AG04449 (cell line): ENCODE measurements at regions not wholly inside any gene's neighbourhood (a gene's known extent, or its start where the extent isn't known, plus 50 kb on each side); places are given as distances from the start of the nearest gene placed in this dataset.

Experiments
- CTCF ChIA-PET: fragments of 350-600 bp; formaldehyde crosslinking; extraction: SDS; loops from one replicate; lab custom pipeline; 2021; ENCODE audit warnings: antibody characterized with exemption; lab: Yijun Ruan, JAX
- POLR2A ChIA-PET: fragments of 400-600, 350-600 bp; formaldehyde crosslinking; extraction: SDS; loops from one replicate; lab custom pipeline; 2020; ENCODE audit warnings: antibody characterized with exemption, inconsistent platforms; lab: Yijun Ruan, JAX
- DNase-seq: peaks from one replicate; pipeline ENCODE4 v3.0.0-alpha.2; 2010; ENCODE audit warnings: low read depth, low spot score
- H3K4me3 ChIP-seq: 2 replicates; pipeline ENCODE4 v1.5.1; 2011; ENCODE audit warnings: low read depth, mild to moderate bottlenecking, control low read depth, low read length
- TF ChIP-seq, protein P1 (sequence below): IDR thresholded peaks from one replicate; pipeline ENCODE4 v1.5.1; 2011; ENCODE audit warnings: mild to moderate bottlenecking, moderate library complexity, low read length, control low read depth, inconsistent platforms; ENCODE audit not compliant: insufficient read depth; ENCODE audit errors: missing control alignments

GRCh38 chr7:132641238-132641637, 65.0 kb upstream of the PLXNA4 start:
- ChIA-PET POLR2A (no interaction called here), CTCF (no interaction called here)
- DNase-seq = no peak
- TF ChIP-seq, protein P1, sequence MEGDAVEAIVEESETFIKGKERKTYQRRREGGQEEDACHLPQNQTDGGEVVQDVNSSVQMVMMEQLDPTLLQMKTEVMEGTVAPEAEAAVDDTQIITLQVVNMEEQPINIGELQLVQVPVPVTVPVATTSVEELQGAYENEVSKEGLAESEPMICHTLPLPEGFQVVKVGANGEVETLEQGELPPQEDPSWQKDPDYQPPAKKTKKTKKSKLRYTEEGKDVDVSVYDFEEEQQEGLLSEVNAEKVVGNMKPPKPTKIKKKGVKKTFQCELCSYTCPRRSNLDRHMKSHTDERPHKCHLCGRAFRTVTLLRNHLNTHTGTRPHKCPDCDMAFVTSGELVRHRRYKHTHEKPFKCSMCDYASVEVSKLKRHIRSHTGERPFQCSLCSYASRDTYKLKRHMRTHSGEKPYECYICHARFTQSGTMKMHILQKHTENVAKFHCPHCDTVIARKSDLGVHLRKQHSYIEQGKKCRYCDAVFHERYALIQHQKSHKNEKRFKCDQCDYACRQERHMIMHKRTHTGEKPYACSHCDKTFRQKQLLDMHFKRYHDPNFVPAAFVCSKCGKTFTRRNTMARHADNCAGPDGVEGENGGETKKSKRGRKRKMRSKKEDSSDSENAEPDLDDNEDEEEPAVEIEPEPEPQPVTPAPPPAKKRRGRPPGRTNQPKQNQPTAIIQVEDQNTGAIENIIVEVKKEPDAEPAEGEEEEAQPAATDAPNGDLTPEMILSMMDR = no peak
- H3K4me3 ChIP-seq = no peak overlapping the region

- no peak overlapping the region for H3K4me3 ChIP-seq
- no peak for DNase-seq
- CTCF ChIA-PET = interaction anchor here (1.0 kb wide), 1 partner anchor 9 kb away, joined by 3 read pairs; no protein-coding TSS in a partner anchor
- POLR2A ChIA-PET = no interaction called here
- TF ChIP-seq, protein P1 = no peak
Measured at GRCh38 chr7:132639983-132640382, 63.7 kb upstream of the PLXNA4 start.

DNA sequence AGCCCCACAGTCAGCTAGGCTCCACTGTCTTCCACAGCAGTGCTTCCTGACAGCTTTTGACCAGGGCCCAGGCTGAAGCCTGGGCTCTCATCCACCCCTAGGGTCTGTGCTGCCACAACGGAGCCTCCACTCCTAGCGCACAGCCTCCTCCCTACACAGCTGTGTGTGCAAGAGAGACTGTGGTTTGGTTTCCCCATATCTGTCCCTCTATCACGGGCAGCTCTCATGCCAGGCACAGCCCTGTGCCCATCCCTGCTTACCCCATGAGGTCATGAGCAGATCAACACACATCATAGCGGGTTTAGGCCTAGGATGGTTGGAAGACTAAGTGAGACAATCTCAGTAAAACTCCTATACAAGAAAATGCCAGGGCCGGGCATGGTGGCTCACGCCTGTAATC, 61.7 kb upstream of the PLXNA4 start:
- TF ChIP-seq, protein P1 = no peak
- ChIA-PET CTCF (no interaction called here), POLR2A (interaction anchor here (0.5 kb wide), 1 partner anchor 865 kb away, joined by 3 read pairs; no protein-coding TSS in a partner anchor)
- no peak for DNase-seq
- H3K4me3 ChIP-seq = no peak overlapping the region

- POLR2A ChIA-PET = no interaction called here
- DNase-seq = no peak
- H3K4me3 ChIP-seq = no peak overlapping the region
- TF ChIP-seq, protein P1 = no peak
- CTCF ChIA-PET = no interaction called here
Measured at GRCh38 chr7:132636581-132636980, 60.3 kb upstream of the PLXNA4 start.

DNA sequence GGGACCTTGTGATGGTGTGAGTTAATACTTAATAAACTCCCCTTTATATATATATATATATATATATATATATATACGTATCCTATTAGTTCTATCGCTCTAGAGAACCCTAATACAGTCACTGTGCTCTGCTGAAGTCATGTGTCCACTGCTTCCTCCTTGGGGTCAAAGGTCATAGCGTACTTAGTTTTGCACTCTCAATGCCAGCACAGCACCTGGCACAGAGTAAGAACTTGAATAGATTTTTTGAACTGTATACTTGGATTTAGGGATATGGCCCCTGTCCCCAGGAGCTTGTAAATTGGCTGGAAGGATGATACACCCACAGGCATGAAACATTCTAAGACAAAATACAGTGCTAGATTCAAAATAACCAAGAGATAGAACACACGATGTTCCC, 58.9 kb upstream of the PLXNA4 start:
- TF ChIP-seq, protein P1 = no peak
- DNase-seq = no peak
- H3K4me3 ChIP-seq = no peak overlapping the region
- ChIA-PET CTCF (no interaction called here), POLR2A (no interaction called here)

DNA sequence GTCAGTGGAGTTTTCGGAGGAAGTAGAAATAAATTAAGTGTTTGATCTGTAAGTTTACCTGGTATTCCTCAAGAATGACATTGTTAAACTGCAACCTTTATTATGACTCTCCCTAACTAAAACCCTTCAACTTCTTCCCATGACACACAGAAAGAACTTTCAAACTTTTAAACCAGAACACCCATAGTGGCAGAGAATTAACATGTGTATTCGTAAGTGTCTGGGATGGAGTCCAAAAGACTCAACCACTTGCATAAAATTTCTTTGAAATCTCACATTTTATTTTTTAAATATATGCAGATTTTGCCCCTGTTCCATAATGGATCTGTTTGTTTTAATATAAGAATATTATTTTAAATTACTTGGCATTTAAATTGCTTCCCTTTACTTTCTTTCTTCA, 54.6 kb upstream of the PLXNA4 start:
- ChIA-PET CTCF (no interaction called here), POLR2A (no interaction called here)
- no peak for DNase-seq
- no peak overlapping the region for H3K4me3 ChIP-seq
- TF ChIP-seq, protein P1 = no peak
